HCT116 (cell line): ENCODE measurements at regions not wholly inside any gene's neighbourhood (a gene's known extent, or its start where the extent isn't known, plus 50 kb on each side); places are given as distances from the start of the nearest gene placed in this dataset.

Experiments
- ATAC-seq: fragments of 200-7000 bp; cut with Tn5 transposase; 2 replicates; pipeline ENCODE4 v1.9.1; 2020; ENCODE audit warnings: mild to moderate bottlenecking, moderate library complexity
- BruUV-seq: library from RNA; stranded (reverse); fragments of 400-500 nt; replicated peaks from 2 replicates; lab custom pipeline; 2021; lab: Mats Ljungman, UMichigan
- CTCF ChIA-PET: fragments of 300-600 bp; sonication (Branson Sonifier 250); formaldehyde crosslinking; loops from one replicate; lab custom pipeline; 2021; ENCODE audit warnings: antibody characterized with exemption; lab: Charles Lee
- POLR2A ChIA-PET: fragments of 300-600, 350-600 bp; sonication (Branson Sonifier 250); formaldehyde crosslinking; loops from one replicate; lab custom pipeline; 2021; ENCODE audit warnings: antibody characterized with exemption; lab: Charles Lee
- RAD21 ChIA-PET, 2 experiments: fragments of 300-600 bp; sonication (Branson Sonifier 250); formaldehyde crosslinking; loops; one replicate each; lab custom pipeline; 2023; ENCODE audit warnings: low total read pairs in 2 of 2; ENCODE audit not compliant: uncharacterized antibody in 2 of 2, unreplicated experiment in 2 of 2, low non-redundant PET in 1 of 2; lab: Charles Lee
- DNase-seq: peaks from one replicate; pipeline ENCODE4 v3.0.0-alpha.2; 2010; ENCODE audit warnings: low read depth, low spot score
- H2AFZ ChIP-seq: fragments of 200-600 bp; shearing (Covaris generic), sonication (generic); 2 replicates; pipeline ENCODE4 v1.6.1; 2017; ENCODE audit warnings: low read depth, mixed run types, mixed read lengths, antibody characterized with exemption, low read length; ENCODE audit not compliant: poor library complexity, severe bottlenecking
- H3K27ac ChIP-seq: 2 replicates; pipeline ENCODE4 v1.5.1; 2012; ENCODE audit warnings: low read depth, low read length
- H3K27me3 ChIP-seq: fragments of 200-600 bp; sonication (generic); 2 replicates; pipeline ENCODE4 v1.6.1; 2016; ENCODE audit warnings: mixed run types, low read length, mixed read lengths; ENCODE audit not compliant: insufficient read depth
- H3K36me3 ChIP-seq, 2 experiments: fragments of 200-500 bp in 1 of 2; fragments of 200-600 bp in 1 of 2; sonication (Bioruptor generic) in 1 of 2; sonication (generic) in 1 of 2; 2 replicates each; pipeline versions ENCODE4 v1.5.1 to v1.6.1; 2014 to 2016; ENCODE audit warnings: low read length in 2 of 2, inconsistent platforms in 1 of 2, mixed read lengths in 1 of 2, mixed run types in 1 of 2; ENCODE audit not compliant: insufficient read depth in 2 of 2, control insufficient read depth in 1 of 2
- H3K4me1 ChIP-seq, 2 experiments: fragments of 200-600 bp in 1 of 2; sonication (generic) in 1 of 2; 2 replicates each; pipeline versions ENCODE4 v1.5.1 to v1.6.1; 2012 to 2017; ENCODE audit warnings: low read length in 2 of 2, inconsistent platforms in 1 of 2, mild to moderate bottlenecking in 1 of 2, mixed read lengths in 1 of 2, mixed run types in 1 of 2, moderate library complexity in 1 of 2; ENCODE audit not compliant: insufficient read depth in 2 of 2, control insufficient read depth in 1 of 2
- H3K4me2 ChIP-seq: fragments of 200-600 bp; sonication (generic); 2 replicates; pipeline ENCODE4 v1.6.1; 2017; ENCODE audit warnings: mixed run types, low read length, mixed read lengths
- H3K4me3 ChIP-seq, 2 experiments: fragments of 200-600 bp in 1 of 2; sonication (generic) in 1 of 2; replicated peaks in 1 of 2; 2 replicates each; pipeline ENCODE4 v1.5.1; 2011 to 2016; ENCODE audit warnings: low read length in 2 of 2, control low read depth in 1 of 2, low read depth in 1 of 2, mild to moderate bottlenecking in 1 of 2, mixed read lengths in 1 of 2, mixed run types in 1 of 2
- H3K79me2 ChIP-seq: fragments of 200-600 bp; sonication (generic); 2 replicates; pipeline ENCODE4 v1.6.1; 2017; ENCODE audit warnings: mild to moderate bottlenecking, mixed run types, low read length, moderate library complexity, mixed read lengths; ENCODE audit not compliant: insufficient read depth
- H3K9ac ChIP-seq: fragments of 200-600 bp; sonication (generic); 2 replicates; pipeline ENCODE4 v1.6.1; 2016; ENCODE audit warnings: low read length, mixed read lengths
- H3K9me2 ChIP-seq: fragments of 200-600 bp; sonication (generic), shearing (Covaris generic); 2 replicates; pipeline ENCODE4 v1.6.1; 2017; ENCODE audit warnings: mixed run types, mild to moderate bottlenecking, moderate library complexity; ENCODE audit not compliant: insufficient read depth
- H3K9me3 ChIP-seq, 2 experiments: fragments of 200-500 bp in 1 of 2; fragments of 200-600 bp in 1 of 2; sonication (Bioruptor generic) in 1 of 2; sonication (generic) in 1 of 2; 2 replicates each; pipeline ENCODE4 v1.6.1; 2014 to 2017; ENCODE audit warnings: low read length in 2 of 2, mixed read lengths in 2 of 2, inconsistent platforms in 1 of 2, low read depth in 1 of 2, mild to moderate bottlenecking in 1 of 2, mixed run types in 1 of 2, moderate library complexity in 1 of 2; ENCODE audit not compliant: control insufficient read depth in 1 of 2, insufficient read depth in 1 of 2
- H4K20me1 ChIP-seq: fragments of 200-600 bp; sonication (generic), shearing (Covaris generic); 2 replicates; pipeline ENCODE4 v1.6.1; 2017; ENCODE audit warnings: mixed run types, mild to moderate bottlenecking, moderate library complexity; ENCODE audit not compliant: insufficient read depth
- CBX3 ChIP-seq: IDR thresholded peaks from 2 replicates; pipeline ENCODE4 v1.6.1; 2012; ENCODE audit warnings: low read depth
- CEBPB ChIP-seq: IDR thresholded peaks from 2 replicates; pipeline ENCODE4 v1.6.1; 2012; ENCODE audit warnings: low read depth
- EGR1 ChIP-seq: IDR thresholded peaks from 2 replicates; pipeline ENCODE4 v1.6.1; 2012; ENCODE audit warnings: low read depth
- ELF1 ChIP-seq: IDR thresholded peaks from 2 replicates; pipeline ENCODE4 v1.6.1; 2012; ENCODE audit warnings: low read depth, borderline replicate concordance
- EZH2 ChIP-seq: fragments of 200-600 bp; sonication (generic); IDR thresholded peaks from 2 replicates; pipeline ENCODE4 v1.6.1; 2017; ENCODE audit warnings: antibody characterized with exemption, mixed run types
- EZH2phosphoT487 ChIP-seq: fragments of 200-600 bp; IDR thresholded peaks from 2 replicates; pipeline ENCODE4 v1.6.1; 2018; ENCODE audit warnings: antibody characterized with exemption, borderline replicate concordance
- POLR2A ChIP-seq: IDR thresholded peaks from 2 replicates; pipeline ENCODE4 v1.7.0; 2011; ENCODE audit warnings: borderline replicate concordance; ENCODE audit not compliant: insufficient read depth, insufficient read length; ENCODE audit errors: extremely low read depth
- POLR2AphosphoS5 ChIP-seq: IDR thresholded peaks from 2 replicates; pipeline ENCODE4 v1.6.1; 2011; ENCODE audit warnings: mild to moderate bottlenecking, low read depth, low read length, moderate library complexity
- SIN3A ChIP-seq: IDR thresholded peaks from 2 replicates; pipeline ENCODE4 v1.6.1; 2012; ENCODE audit warnings: low read depth
- SP1 ChIP-seq: IDR thresholded peaks from 2 replicates; pipeline ENCODE4 v1.6.1; 2012; ENCODE audit warnings: low read depth
- SRF ChIP-seq: IDR thresholded peaks from 2 replicates; pipeline ENCODE4 v1.6.1; 2012; ENCODE audit warnings: low read depth
- TCF7L2 ChIP-seq: IDR thresholded peaks from 2 replicates; pipeline ENCODE4 v1.7.0; 2011; ENCODE audit warnings: borderline replicate concordance, inconsistent platforms; ENCODE audit not compliant: insufficient read depth, insufficient read length; ENCODE audit errors: extremely low read depth
- YY1 ChIP-seq: IDR thresholded peaks from 2 replicates; pipeline ENCODE4 v1.6.1; 2011; ENCODE audit warnings: low read length, low read depth, moderate library complexity, mild to moderate bottlenecking; ENCODE audit not compliant: insufficient replicate concordance; ENCODE audit errors: extremely low read depth
- ZFX ChIP-seq: fragments of 450-650 bp; IDR thresholded peaks from 2 replicates; pipeline ENCODE4 v1.6.1; 2017
- intact Hi-C: fragments of 100-400 bp; cut with micrococcal nuclease; formaldehyde crosslinking; loops from 2 replicates; pipeline ENCODE4 v1.10.0; 2022
- TF ChIP-seq, protein P1 (sequence below): IDR thresholded peaks from 2 replicates; pipeline ENCODE4 v1.6.1; 2012
- TF ChIP-seq, protein P2 (sequence below): IDR thresholded peaks from 2 replicates; pipeline ENCODE4 v1.6.1; 2012
- TF ChIP-seq, protein P3 (sequence below): IDR thresholded peaks from 2 replicates; pipeline ENCODE4 v1.6.1; 2012; ENCODE audit warnings: low read depth
- TF ChIP-seq, protein P4 (sequence below), 3 experiments: fragments of 200-600 bp in 1 of 3; sonication (generic) in 1 of 3; IDR thresholded peaks in 2 of 3; conservative IDR thresholded peaks in 1 of 3; 2 replicates each; pipeline ENCODE4 v1.5.1; 2012 to 2017; ENCODE audit warnings: low read depth in 2 of 3, low read length in 2 of 3, antibody characterized with exemption in 1 of 3, borderline replicate concordance in 1 of 3, control low read depth in 1 of 3, mild to moderate bottlenecking in 1 of 3, mixed read lengths in 1 of 3, mixed run types in 1 of 3, moderate library complexity in 1 of 3; ENCODE audit not compliant: insufficient read depth in 1 of 3

DNA sequence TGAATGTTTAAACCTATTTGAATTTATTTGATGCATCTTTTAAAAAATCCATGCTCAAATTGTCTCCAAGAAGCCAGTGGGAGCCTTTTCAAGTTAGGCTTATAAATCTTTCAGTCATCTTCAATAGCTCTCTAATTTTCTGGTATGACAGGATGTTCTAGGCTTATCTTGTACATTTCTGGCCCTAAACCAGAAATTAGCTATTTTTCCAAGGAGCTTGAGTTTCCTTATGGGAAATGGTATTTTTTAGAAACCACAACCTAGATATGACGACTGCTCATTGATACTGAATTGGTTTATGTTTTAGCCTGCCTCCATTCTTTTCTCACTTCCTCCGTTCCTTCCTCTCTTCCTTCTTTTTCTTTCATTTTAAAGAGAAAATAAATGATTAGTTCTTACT is 172.3 kb downstream of the SPRY1 start:
- intact Hi-C loops: loop anchor here (10.0 kb wide), 1 partner anchor 696 kb away; no protein-coding TSS in a partner anchor
- no peak overlapping the region for H3K27ac ChIP-seq
- H3K27me3 ChIP-seq: no peaks in the 10 kb centered on the region
- ChIA-PET POLR2A (no interaction called here), RAD21 (no interaction called here), CTCF (no interaction called here)
- no peaks in the 10 kb centered on the region for H3K36me3 ChIP-seq
- H2AFZ ChIP-seq: no peak overlapping the region
- no peak overlapping the region for H3K4me3 ChIP-seq
- no peak overlapping the region for H3K9ac ChIP-seq
- no peak for ATAC-seq
- peaks cover 0 to 4% of the 10 kb centered on the region in 2 experiments; a peak in 2 of 4 replicates for H3K4me1 ChIP-seq
- no peak for DNase-seq
- no peaks in the 10 kb centered on the region for H3K9me3 ChIP-seq
- H4K20me1 ChIP-seq: no peaks in the 10 kb centered on the region
- no peaks in the 10 kb centered on the region for H3K9me2 ChIP-seq
- TF ChIP-seq CEBPB (no peak), SIN3A (no peak), TCF7L2 (no peak), SRF (no peak), YY1 (no peak), POLR2A (no peak), EGR1 (no peak), SP1 (no peak), EZH2 (no peak), EZH2phosphoT487 (no peak), ZFX (no peak), CBX3 (no peak), ELF1 (no peak), POLR2AphosphoS5 (no peak)
- TF ChIP-seq, protein P1, sequence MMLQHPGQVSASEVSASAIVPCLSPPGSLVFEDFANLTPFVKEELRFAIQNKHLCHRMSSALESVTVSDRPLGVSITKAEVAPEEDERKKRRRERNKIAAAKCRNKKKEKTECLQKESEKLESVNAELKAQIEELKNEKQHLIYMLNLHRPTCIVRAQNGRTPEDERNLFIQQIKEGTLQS: no peak
- TF ChIP-seq, protein P2, sequence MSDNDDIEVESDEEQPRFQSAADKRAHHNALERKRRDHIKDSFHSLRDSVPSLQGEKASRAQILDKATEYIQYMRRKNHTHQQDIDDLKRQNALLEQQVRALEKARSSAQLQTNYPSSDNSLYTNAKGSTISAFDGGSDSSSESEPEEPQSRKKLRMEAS: no peak
- TF ChIP-seq, protein P3, sequence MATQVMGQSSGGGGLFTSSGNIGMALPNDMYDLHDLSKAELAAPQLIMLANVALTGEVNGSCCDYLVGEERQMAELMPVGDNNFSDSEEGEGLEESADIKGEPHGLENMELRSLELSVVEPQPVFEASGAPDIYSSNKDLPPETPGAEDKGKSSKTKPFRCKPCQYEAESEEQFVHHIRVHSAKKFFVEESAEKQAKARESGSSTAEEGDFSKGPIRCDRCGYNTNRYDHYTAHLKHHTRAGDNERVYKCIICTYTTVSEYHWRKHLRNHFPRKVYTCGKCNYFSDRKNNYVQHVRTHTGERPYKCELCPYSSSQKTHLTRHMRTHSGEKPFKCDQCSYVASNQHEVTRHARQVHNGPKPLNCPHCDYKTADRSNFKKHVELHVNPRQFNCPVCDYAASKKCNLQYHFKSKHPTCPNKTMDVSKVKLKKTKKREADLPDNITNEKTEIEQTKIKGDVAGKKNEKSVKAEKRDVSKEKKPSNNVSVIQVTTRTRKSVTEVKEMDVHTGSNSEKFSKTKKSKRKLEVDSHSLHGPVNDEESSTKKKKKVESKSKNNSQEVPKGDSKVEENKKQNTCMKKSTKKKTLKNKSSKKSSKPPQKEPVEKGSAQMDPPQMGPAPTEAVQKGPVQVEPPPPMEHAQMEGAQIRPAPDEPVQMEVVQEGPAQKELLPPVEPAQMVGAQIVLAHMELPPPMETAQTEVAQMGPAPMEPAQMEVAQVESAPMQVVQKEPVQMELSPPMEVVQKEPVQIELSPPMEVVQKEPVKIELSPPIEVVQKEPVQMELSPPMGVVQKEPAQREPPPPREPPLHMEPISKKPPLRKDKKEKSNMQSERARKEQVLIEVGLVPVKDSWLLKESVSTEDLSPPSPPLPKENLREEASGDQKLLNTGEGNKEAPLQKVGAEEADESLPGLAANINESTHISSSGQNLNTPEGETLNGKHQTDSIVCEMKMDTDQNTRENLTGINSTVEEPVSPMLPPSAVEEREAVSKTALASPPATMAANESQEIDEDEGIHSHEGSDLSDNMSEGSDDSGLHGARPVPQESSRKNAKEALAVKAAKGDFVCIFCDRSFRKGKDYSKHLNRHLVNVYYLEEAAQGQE: no peak
- TF ChIP-seq, protein P4, sequence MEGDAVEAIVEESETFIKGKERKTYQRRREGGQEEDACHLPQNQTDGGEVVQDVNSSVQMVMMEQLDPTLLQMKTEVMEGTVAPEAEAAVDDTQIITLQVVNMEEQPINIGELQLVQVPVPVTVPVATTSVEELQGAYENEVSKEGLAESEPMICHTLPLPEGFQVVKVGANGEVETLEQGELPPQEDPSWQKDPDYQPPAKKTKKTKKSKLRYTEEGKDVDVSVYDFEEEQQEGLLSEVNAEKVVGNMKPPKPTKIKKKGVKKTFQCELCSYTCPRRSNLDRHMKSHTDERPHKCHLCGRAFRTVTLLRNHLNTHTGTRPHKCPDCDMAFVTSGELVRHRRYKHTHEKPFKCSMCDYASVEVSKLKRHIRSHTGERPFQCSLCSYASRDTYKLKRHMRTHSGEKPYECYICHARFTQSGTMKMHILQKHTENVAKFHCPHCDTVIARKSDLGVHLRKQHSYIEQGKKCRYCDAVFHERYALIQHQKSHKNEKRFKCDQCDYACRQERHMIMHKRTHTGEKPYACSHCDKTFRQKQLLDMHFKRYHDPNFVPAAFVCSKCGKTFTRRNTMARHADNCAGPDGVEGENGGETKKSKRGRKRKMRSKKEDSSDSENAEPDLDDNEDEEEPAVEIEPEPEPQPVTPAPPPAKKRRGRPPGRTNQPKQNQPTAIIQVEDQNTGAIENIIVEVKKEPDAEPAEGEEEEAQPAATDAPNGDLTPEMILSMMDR (IDR thresholded peaks at IDR 0.05 in 2 of 3, conservative IDR thresholded peaks at IDR 0.05 in 1 of 3; ENCODE audit: borderline replicate concordance in 1 of 3, insufficient read depth in 1 of 3, low read depth in 2 of 3, low read length in 2 of 3): no peak
- BruUV-seq: no TSS peak
- H3K4me2 ChIP-seq: no peak overlapping the region
- H3K79me2 ChIP-seq: no peaks in the 10 kb centered on the region
